22Rv1 (cell line): ENCODE measurements at regions not wholly inside any gene's neighbourhood (a gene's known extent, or its start where the extent isn't known, plus 50 kb on each side); places are given as distances from the start of the nearest gene placed in this dataset.

Source experiments
- H3K27ac ChIP-seq: fragments of 450-650 bp; 2 replicates; pipeline ENCODE4 v1.5.1; 2017
- CTCF ChIP-seq: fragments of 450-650 bp; IDR thresholded peaks from 2 replicates; pipeline ENCODE4 v1.5.1; 2017; ENCODE audit warnings: mild to moderate bottlenecking
- ZFX ChIP-seq: fragments of 450-650 bp; IDR thresholded peaks from 2 replicates; pipeline ENCODE4 v1.6.1; 2017; ENCODE audit warnings: antibody characterized with exemption, borderline replicate concordance

- no peak for TF ChIP-seq ZFX
- TF ChIP-seq CTCF, result no peak
- no peak overlapping the region for H3K27ac ChIP-seq
These were observed 140.1 kb upstream of the PARP11 start for GRCh38 chr12:4012977-4013968.

- TF ChIP-seq CTCF, result no peak
- TF ChIP-seq ZFX, result no peak
- no peak overlapping the region for H3K27ac ChIP-seq
These were observed 138.9 kb upstream of the PARP11 start for GRCh38 chr12:4012073-4012472.

GRCh38 chr12:4011597-4011996 is 138.4 kb upstream of the PARP11 start:
- TF ChIP-seq CTCF (no peak), ZFX (no peak)
- no peak overlapping the region for H3K27ac ChIP-seq

- TF ChIP-seq CTCF (no peak), ZFX (no peak)
- H3K27ac ChIP-seq, result no peak overlapping the region
These were observed 136.9 kb upstream of the PARP11 start for GRCh38 chr12:4009979-4010704.

- H3K27ac ChIP-seq, result no peak overlapping the region
- TF ChIP-seq CTCF (no peak), ZFX (no peak)
These were observed 133.5 kb upstream of the PARP11 start for GRCh38 chr12:4006743-4007142.

GRCh38 chr12:4005851-4006430 is 132.7 kb upstream of the PARP11 start:
- H3K27ac ChIP-seq, result no peak overlapping the region
- no peak for TF ChIP-seq ZFX
- no peak for TF ChIP-seq CTCF

GRCh38 chr12:4003576-4003975 is 130.4 kb upstream of the PARP11 start:
- TF ChIP-seq CTCF (no peak), ZFX (no peak)
- no peak overlapping the region for H3K27ac ChIP-seq
